ENCODE measurements at regions not wholly inside any gene's neighbourhood (a gene's known extent, or its start where the extent isn't known, plus 50 kb on each side); places are given as distances from the start of the nearest gene placed in this dataset.

- H3K27ac Mint-ChIP-seq (ENCODE audit: unreplicated experiment), result no peak overlapping the region
- H3K36me3 Mint-ChIP-seq (ENCODE audit: low read depth), result no peaks in the 10 kb centered on the region
- H3K27me3 Mint-ChIP-seq (ENCODE audit: low read depth), result peaks cover 48% of the 10 kb centered on the region
- no peak overlapping the region for H3K4me3 Mint-ChIP-seq (ENCODE audit: unreplicated experiment)
- DNase-seq (ENCODE audit: low spot score), result peak; percentile 42
- TF ChIP-seq, protein P1, sequence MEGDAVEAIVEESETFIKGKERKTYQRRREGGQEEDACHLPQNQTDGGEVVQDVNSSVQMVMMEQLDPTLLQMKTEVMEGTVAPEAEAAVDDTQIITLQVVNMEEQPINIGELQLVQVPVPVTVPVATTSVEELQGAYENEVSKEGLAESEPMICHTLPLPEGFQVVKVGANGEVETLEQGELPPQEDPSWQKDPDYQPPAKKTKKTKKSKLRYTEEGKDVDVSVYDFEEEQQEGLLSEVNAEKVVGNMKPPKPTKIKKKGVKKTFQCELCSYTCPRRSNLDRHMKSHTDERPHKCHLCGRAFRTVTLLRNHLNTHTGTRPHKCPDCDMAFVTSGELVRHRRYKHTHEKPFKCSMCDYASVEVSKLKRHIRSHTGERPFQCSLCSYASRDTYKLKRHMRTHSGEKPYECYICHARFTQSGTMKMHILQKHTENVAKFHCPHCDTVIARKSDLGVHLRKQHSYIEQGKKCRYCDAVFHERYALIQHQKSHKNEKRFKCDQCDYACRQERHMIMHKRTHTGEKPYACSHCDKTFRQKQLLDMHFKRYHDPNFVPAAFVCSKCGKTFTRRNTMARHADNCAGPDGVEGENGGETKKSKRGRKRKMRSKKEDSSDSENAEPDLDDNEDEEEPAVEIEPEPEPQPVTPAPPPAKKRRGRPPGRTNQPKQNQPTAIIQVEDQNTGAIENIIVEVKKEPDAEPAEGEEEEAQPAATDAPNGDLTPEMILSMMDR (IDR thresholded peaks at IDR 0.05), result no peak
- H3K9me3 Mint-ChIP-seq (ENCODE audit: low read depth), result no peaks in the 10 kb centered on the region
- H3K4me1 Mint-ChIP-seq (ENCODE audit: low read depth), result peaks cover 17% of the 10 kb centered on the region
These were observed 98.8 kb downstream of the INHBB start for GRCh38 chr2:120444691-120445240.

- peaks cover 42% of the 10 kb centered on the region for H3K27me3 Mint-ChIP-seq (ENCODE audit: low read depth)
- DNase-seq (ENCODE audit: low spot score), result no peak
These were observed 99.7 kb downstream of the INHBB start for GRCh38 chr2:120445449-120446143.

GRCh38 chr2:120446236-120447126 is 100.5 kb downstream of the INHBB start:
- TF ChIP-seq, protein P1 (IDR thresholded peaks at IDR 0.05), result no peak
- Mint-ChIP-seq H3K36me3 (ENCODE audit: low read depth) (no peaks in the 10 kb centered on the region), H3K27me3 (ENCODE audit: low read depth) (peaks cover 36% of the 10 kb centered on the region), H3K4me1 (ENCODE audit: low read depth) (peaks cover 17% of the 10 kb centered on the region), H3K27ac (ENCODE audit: unreplicated experiment) (no peak overlapping the region), H3K4me3 (ENCODE audit: unreplicated experiment) (no peak overlapping the region), H3K9me3 (ENCODE audit: low read depth) (no peaks in the 10 kb centered on the region)
- peak; percentile 51 for DNase-seq (ENCODE audit: low spot score)

More at GRCh38 chr2:120445449-120446143, 99.7 kb downstream of the INHBB start:
- H3K27ac Mint-ChIP-seq (ENCODE audit: unreplicated experiment), result no peak overlapping the region
- no peaks in the 10 kb centered on the region for H3K9me3 Mint-ChIP-seq (ENCODE audit: low read depth)
- H3K4me3 Mint-ChIP-seq (ENCODE audit: unreplicated experiment), result no peak overlapping the region
- peaks cover 17% of the 10 kb centered on the region for H3K4me1 Mint-ChIP-seq (ENCODE audit: low read depth)
- TF ChIP-seq, protein P1 (IDR thresholded peaks at IDR 0.05), result no peak
- no peaks in the 10 kb centered on the region for H3K36me3 Mint-ChIP-seq (ENCODE audit: low read depth)

DNA sequence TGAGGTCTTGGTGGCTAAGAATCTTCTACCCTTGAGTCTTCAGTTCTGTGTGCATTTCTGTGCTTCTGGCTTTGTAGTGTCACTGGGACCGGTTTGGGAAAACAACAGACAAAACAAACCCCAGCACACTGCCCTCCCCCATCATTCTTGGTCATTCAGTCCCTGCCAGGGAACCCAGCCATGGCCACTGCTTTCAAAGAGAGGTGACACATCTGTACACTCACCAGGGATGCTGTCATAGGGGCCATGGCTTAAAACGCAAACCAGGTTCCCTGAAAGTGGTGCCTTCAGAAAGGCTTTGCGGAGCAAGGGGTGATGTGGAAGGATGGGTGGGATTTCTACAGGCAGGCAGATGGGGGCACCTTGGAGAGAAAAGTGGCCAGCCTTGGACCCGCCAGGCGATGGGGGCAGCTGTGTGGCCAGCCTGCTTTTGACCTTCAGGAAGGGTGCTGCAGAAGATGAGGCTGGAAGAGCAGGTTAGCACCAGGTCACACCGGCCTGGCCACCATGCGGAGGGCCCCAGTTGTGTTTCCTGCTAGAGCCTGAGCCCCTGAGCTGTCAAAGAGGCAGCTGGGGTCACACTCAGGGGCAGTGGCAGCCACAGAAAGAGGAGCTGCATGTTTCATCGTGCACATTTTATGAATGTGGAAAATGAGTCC is 101.3 kb downstream of the INHBB start:
- TF ChIP-seq, protein P1 (IDR thresholded peaks at IDR 0.05), result no peak
- Mint-ChIP-seq H3K27me3 (ENCODE audit: low read depth) (peaks cover 41% of the 10 kb centered on the region), H3K36me3 (ENCODE audit: low read depth) (no peaks in the 10 kb centered on the region), H3K4me3 (ENCODE audit: unreplicated experiment) (no peak overlapping the region), H3K4me1 (ENCODE audit: low read depth) (peaks cover 11% of the 10 kb centered on the region), H3K27ac (ENCODE audit: unreplicated experiment) (no peak overlapping the region), H3K9me3 (ENCODE audit: low read depth) (no peaks in the 10 kb centered on the region)
- peak; percentile 59 for DNase-seq (ENCODE audit: low spot score)

DNA sequence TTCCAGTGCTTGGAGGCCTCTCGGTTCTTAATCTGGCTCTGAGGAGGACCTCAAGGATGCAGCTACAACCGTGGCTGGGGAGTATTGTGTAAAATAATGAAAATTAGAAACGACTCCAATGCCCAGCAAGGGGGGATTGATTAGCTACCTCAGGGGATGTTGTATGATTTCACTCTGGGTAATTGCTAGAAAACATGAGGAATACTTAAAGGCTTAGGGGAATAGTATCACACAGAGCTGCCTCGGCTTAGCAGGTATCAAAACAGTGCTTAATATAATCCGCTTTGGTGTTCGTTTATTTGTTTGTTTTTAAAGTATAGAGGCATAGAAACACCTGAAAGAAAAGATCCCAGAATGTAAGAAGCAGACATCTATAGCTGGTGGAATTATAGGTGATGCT is 102.5 kb downstream of the INHBB start:
- Mint-ChIP-seq H3K4me3 (ENCODE audit: unreplicated experiment) (no peak overlapping the region), H3K4me1 (ENCODE audit: low read depth) (peaks cover 1% of the 10 kb centered on the region), H3K27me3 (ENCODE audit: low read depth) (peaks cover 36% of the 10 kb centered on the region), H3K36me3 (ENCODE audit: low read depth) (no peaks in the 10 kb centered on the region), H3K9me3 (ENCODE audit: low read depth) (no peaks in the 10 kb centered on the region), H3K27ac (ENCODE audit: unreplicated experiment) (no peak overlapping the region)
- TF ChIP-seq, protein P1 (IDR thresholded peaks at IDR 0.05), result no peak
- no peak for DNase-seq (ENCODE audit: low spot score)
